CD4-positive, alpha-beta T cell treated with Interleukin-6 for 4 hours (primary cell): ENCODE measurements at regions not wholly inside any gene's neighbourhood (a gene's known extent, or its start where the extent isn't known, plus 50 kb on each side); places are given as distances from the start of the nearest gene placed in this dataset.

Source experiments
- DNase-seq: peaks from one replicate; pipeline ENCODE4 v3.0.0-alpha.2; 2020; ENCODE audit warnings: mixed read lengths

DNA sequence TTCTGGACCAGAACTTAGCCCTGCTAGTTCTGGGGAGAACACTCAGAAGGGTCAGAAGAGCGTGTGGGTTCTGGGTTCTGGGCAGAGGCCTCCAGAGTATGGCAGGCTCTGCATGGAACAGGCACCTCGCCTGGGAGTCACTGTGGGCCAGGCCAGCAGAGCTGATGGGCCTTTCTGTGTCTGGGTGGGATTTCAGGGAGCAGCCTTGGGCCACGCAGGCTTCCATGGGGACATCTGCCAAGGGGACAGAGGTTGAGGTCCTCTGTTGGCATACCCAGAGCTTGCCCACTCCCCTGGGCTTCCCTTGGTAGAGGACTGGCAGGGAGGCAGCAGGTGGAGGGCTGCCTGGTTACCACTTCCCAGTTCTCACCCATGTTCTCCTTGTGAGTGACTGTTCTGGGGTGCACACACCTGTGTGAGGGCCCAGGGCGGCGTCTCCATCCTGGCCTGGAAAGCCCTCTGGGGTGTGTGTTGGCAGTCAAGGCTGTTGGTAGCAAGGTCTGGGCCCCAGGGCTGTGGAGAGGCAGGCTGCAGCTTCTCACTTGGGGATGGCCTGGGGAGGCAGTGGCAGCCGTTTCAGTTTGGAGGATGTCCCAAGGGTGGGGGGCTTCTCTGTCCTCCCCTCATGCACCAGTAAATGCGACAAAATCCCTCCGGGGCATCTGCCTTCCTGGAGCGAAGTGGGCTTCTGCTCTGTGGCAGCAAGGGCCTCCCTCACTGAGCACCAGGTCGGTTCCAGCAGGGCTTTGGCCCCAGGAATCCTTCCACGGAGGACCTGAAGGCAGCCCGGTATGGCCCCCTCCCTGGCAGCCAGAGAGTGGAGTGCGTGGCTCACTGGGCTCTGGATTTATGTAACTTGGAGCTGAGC lies 74.6 kb upstream of the HDAC4 start:
- DNase-seq, result no peak

GRCh38 chr2:239473211-239473805 lies 72.5 kb upstream of the HDAC4 start:
- DNase-seq, result no peak

DNA sequence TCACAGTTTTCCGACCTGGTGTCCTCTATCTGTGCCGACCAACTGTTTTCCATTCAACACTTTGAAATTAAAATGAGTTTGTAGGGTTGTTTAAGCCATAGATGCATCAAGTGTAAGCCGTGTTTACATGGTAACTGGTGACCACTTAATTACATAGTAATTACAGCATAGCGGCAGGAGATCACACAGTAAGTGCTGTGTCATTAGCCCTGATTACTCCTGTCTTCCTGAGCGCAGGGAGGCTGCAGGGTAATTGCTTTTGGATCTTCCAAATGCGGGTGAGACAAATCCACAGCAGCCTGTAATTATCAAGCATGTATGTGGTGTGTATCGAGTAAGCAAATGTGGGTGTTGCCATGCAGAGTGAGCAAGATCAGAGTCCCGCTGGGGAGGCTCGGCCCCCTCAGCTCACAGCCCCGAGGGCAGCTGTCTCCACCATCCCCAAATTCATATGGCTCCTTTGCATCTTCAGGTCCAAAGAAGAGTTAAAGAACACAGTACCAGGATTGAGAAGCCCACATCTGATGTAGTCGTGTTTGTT lies 71.5 kb upstream of the HDAC4 start:
- DNase-seq, result no peak

DNA sequence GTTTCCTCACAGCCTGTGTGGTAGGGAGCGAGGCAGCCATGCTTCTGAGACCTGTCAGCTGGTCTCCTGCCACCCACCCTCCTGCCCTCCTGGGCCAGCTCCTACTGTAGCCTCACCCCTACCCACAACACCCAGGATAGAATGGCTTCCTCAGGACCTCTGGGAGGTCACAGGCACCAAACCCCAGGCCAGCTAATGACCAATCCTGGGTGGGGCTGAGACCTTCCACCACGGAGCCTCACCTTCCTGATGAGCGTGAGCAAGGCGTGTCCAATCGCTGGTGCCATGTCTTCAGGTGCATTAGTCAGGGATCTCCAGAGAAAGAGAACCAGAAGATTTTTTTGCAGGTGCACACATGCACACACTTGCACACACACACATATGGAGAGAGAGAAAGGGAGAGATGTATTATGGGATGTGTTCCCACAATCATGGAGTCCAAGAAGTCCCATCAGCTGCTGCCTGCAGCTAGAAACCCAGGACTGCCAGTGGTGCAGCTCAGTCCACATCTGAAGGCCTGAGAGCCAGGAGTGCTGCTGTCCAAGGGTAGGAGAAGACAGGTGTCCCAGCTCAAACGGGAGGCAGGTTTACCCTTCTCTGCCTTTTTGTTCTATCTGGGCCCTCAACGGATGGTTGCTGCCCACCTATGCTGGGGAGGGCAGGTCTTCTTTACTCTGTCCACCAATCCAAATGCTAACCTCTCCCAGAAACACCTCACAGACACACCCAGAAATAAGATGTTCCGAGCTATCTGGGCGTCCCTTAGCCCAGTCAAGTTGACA lies 70.4 kb upstream of the HDAC4 start:
- DNase-seq, result no peak

- DNase-seq, result no peak
These were observed 69.5 kb upstream of the HDAC4 start for GRCh38 chr2:239470151-239470900.

- no peak for DNase-seq
These were observed 68.5 kb upstream of the HDAC4 start for GRCh38 chr2:239469106-239469960.

- DNase-seq, result no peak
These were observed 67.8 kb upstream of the HDAC4 start for GRCh38 chr2:239468491-239469105.

DNA sequence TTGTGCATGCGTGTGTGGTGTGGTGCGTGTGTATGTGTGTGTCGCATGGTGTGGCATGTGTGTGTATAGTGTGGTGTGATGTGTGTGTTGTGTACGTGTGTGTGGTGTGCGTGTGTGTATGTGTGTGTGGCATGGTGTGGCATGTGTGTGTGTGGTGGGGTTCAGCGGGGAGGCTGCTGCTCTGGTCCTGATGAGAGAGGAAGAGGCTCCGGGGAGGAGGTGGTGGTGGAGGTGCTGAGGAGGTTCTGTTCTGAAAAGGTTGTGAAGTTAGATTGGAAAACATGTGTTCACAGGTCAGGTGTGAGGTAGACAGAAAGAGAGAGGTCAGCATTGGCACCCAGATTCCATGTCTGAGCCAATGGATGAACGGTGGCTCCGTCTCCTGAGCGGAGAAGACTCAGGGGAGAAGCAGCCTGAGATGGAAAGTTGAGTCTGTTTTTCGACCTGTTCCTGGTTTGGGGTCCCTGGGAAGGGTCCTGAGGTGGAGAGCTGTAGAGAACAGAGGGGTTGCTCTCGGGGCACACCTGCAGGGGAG lies 67.2 kb upstream of the HDAC4 start:
- DNase-seq, result no peak

- DNase-seq, result no peak
These were observed 66.6 kb upstream of the HDAC4 start for GRCh38 chr2:239467281-239467955.

GRCh38 chr2:239466755-239467271 lies 66.0 kb upstream of the HDAC4 start:
- no peak for DNase-seq

- no peak for DNase-seq
These were observed 65.4 kb upstream of the HDAC4 start for GRCh38 chr2:239466061-239466754.

DNA sequence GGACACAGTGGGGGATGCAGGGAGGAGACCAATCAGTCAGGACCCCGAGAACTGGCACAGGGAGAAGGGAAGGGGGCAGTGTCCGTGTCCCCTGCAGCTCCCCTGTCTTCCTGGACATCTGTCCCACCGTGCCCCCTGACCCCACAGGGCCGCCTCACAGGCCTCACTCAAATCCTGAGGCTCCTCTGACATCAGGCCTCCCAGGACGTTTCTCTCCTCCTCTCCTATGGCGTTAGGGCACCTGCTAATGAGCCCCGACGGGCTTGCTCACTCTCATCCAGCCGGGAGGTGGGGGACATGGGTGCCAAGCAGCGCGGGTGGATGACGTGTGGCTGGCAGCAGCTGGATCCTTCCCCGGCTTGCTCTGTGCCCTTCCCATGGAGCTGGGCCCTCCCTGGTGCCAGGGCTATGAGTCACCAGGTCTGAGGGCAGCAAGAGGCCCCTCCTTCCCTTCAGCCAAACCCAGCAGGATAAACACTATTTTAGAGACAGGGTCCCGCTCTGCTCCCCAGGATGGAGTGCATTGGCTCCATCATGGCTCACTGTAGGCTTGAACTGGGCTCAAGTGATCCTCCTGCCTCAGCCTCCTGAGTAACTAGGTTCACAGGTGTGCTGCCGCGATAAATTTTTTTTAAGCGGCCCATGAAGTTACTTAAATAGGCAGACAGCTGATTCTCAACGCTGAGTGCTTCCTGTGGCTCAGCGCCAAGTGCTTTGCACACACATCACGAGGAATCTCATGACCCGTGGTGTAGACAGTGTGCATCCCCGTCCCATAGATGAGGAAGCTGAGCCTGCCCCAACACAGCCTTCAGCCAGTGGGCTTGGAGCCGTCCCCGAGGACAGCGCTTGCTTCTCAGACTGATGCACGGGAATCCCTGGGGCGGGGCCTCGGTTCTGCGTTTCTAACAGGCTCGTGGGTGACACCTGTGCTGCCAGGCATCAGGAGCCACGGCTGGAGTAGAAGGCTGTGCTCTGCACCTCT lies 64.5 kb upstream of the HDAC4 start:
- DNase-seq, result no peak

GRCh38 chr2:239464166-239465016 lies 63.6 kb upstream of the HDAC4 start:
- DNase-seq, result no peak

DNA sequence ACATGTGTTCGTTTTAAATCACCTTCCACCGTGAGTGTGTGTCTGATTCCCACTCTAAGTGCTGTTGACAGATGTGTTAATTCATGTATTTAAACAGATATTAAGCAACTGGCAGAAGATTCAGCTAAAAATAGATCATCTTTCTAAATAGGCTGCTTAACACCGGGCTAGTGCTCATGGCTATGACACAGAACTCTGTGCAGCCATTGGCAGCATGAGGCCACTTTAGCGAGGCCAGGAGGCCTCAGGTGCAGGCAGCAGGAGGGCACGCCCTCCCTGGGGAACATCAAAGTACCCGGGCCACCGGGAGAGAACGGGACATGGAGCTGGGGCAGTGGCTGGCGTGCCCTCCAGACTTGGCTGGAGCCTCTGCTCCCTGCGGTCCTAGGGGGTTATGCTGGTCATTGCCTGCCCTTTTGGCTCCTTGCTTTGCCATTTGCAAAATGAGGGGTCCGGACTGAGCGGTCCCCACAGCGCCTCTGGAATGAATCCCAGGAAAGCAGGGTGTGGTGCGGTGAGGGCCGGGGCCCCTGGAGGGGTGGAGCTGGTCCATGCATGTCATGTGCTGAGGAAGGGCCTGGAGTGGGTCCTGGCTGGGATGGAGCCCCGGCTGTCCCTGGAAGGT lies 62.8 kb upstream of the HDAC4 start:
- DNase-seq, result no peak

GRCh38 chr2:239462671-239463506 lies 62.1 kb upstream of the HDAC4 start:
- DNase-seq, result no peak

DNA sequence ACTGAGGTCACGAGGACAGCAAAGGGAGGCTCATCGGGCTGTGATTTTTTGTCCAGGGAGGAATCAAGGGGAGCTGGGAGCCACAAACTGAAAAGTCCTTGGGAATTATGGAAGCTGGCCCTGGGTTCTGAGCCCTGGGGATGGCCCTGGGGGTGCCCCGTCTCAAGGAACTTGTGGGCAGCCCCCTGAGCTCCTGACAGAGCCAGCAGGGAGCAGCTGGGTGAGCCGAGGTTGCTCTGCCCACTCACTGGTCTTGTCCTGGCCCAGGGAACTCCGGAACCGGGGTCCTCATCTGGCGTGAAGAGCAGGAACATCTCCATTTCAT lies 61.3 kb upstream of the HDAC4 start:
- DNase-seq, result no peak
